A673 (cell line): ENCODE measurements at regions not wholly inside any gene's neighbourhood (a gene's known extent, or its start where the extent isn't known, plus 50 kb on each side); places are given as distances from the start of the nearest gene placed in this dataset.

Experiments
- BruUV-seq: library from RNA; stranded (reverse); fragments of 400-500 nt; replicated peaks from 2 replicates; lab custom pipeline; 2021; lab: Mats Ljungman, UMichigan
- CTCF ChIA-PET: fragments of 300-600 bp; sonication (Branson Sonifier 250); formaldehyde crosslinking; loops from one replicate; lab custom pipeline; 2022; ENCODE audit warnings: antibody characterized with exemption; lab: Charles Lee
- POLR2A ChIA-PET: fragments of 300-600 bp; sonication (Branson Sonifier 250); formaldehyde crosslinking; loops from one replicate; lab custom pipeline; 2022; ENCODE audit warnings: antibody characterized with exemption; ENCODE audit not compliant: low non-redundant PET; lab: Charles Lee
- DNase-seq: peaks from one replicate; pipeline ENCODE4 v3.0.0-alpha.2; 2015; ENCODE audit warnings: low spot score
- H3K27ac ChIP-seq: fragments of 200-600 bp; sonication (generic); 2 replicates; pipeline ENCODE4 v1.5.1; 2016; ENCODE audit warnings: mixed run types, low read depth, mild to moderate bottlenecking, mixed read lengths, antibody characterized with exemption, low read length; ENCODE audit not compliant: poor library complexity, severe bottlenecking
- H3K27me3 ChIP-seq: fragments of 200-600 bp; sonication (generic); replicated peaks from 2 replicates; pipeline ENCODE4 v1.6.1; 2017; ENCODE audit warnings: mixed run types, low read depth, mild to moderate bottlenecking, mixed read lengths, antibody characterized with exemption, low read length; ENCODE audit not compliant: insufficient read depth, poor library complexity
- H3K36me3 ChIP-seq: fragments of 200-600 bp; sonication (generic); 2 replicates; pipeline ENCODE4 v1.6.1; 2016; ENCODE audit warnings: mixed run types, mild to moderate bottlenecking, mixed read lengths, antibody characterized with exemption, low read length; ENCODE audit not compliant: insufficient read depth, poor library complexity, severe bottlenecking
- H3K4me1 ChIP-seq: fragments of 200-600 bp; sonication (generic); 2 replicates; pipeline ENCODE4 v1.6.1; 2017; ENCODE audit warnings: mixed run types, mild to moderate bottlenecking, mixed read lengths, antibody characterized with exemption, low read length; ENCODE audit not compliant: insufficient read depth, poor library complexity, severe bottlenecking
- H3K4me3 ChIP-seq: fragments of 200-600 bp; sonication (generic); 2 replicates; pipeline ENCODE4 v1.5.1; 2016; ENCODE audit warnings: low read depth, mixed run types, mild to moderate bottlenecking, mixed read lengths, low read length; ENCODE audit not compliant: poor library complexity, severe bottlenecking
- H3K9me3 ChIP-seq: fragments of 200-600 bp; sonication (generic); 2 replicates; pipeline ENCODE4 v1.6.1; 2016; ENCODE audit warnings: mixed run types, low read depth, mild to moderate bottlenecking, mixed read lengths, antibody characterized with exemption, low read length; ENCODE audit not compliant: poor library complexity, severe bottlenecking
- CTCF ChIP-seq: fragments of 300-800, 200-600 bp; sonication (generic); conservative IDR thresholded peaks from 2 replicates; pipeline ENCODE4 v1.5.1; 2017; ENCODE audit warnings: low read depth, mild to moderate bottlenecking, antibody characterized with exemption, low read length, moderate library complexity, mixed read lengths
- EZH2 ChIP-seq: fragments of 200-600 bp; sonication (generic); IDR thresholded peaks from 2 replicates; pipeline ENCODE4 v1.6.1; 2017; ENCODE audit warnings: borderline replicate concordance, low read depth, mild to moderate bottlenecking, mixed read lengths, antibody characterized with exemption, low read length; ENCODE audit not compliant: poor library complexity, severe bottlenecking
- intact Hi-C: fragments of 100-400 bp; cut with micrococcal nuclease; formaldehyde crosslinking; loops from one replicate; pipeline ENCODE4 v1.10.0; 2022; ENCODE audit not compliant: unreplicated experiment

GRCh38 chr9:110008663-110009062, 199.3 kb downstream of the C9orf152 start:
- Histone ChIP-seq H3K36me3 (no peaks in the 10 kb centered on the region), H3K4me3 (no peak overlapping the region), H3K27me3 (no peaks in the 10 kb centered on the region), H3K4me1 (no peaks in the 10 kb centered on the region), H3K27ac (no peak overlapping the region), H3K9me3 (no peaks in the 10 kb centered on the region)
- intact Hi-C loops, result no loop called here
- POLR2A ChIA-PET, result no interaction called here
- BruUV-seq, result no TSS peak
- TF ChIP-seq CTCF, result no peak
- TF ChIP-seq EZH2, result no peak
- CTCF ChIA-PET, result no interaction called here
- no peak for DNase-seq

- H3K4me1 ChIP-seq, result no peaks in the 10 kb centered on the region
- no peak overlapping the region for H3K4me3 ChIP-seq
- no peaks in the 10 kb centered on the region for H3K36me3 ChIP-seq
- POLR2A ChIA-PET, result no interaction called here
- no peak for DNase-seq
- H3K9me3 ChIP-seq, result no peaks in the 10 kb centered on the region
- H3K27ac ChIP-seq, result no peak overlapping the region
- CTCF ChIA-PET, result no interaction called here
- no peaks in the 10 kb centered on the region for H3K27me3 ChIP-seq
- TF ChIP-seq EZH2 (no peak), CTCF (no peak)
- intact Hi-C loops, result no loop called here
- no TSS peak for BruUV-seq
Measured at GRCh38 chr9:110011628-110012320, 196.2 kb downstream of the C9orf152 start.

GRCh38 chr9:110013064-110013463, 194.9 kb downstream of the C9orf152 start:
- Histone ChIP-seq H3K9me3 (no peaks in the 10 kb centered on the region), H3K27me3 (no peaks in the 10 kb centered on the region), H3K4me3 (no peak overlapping the region), H3K36me3 (no peaks in the 10 kb centered on the region), H3K27ac (no peak overlapping the region), H3K4me1 (no peaks in the 10 kb centered on the region)
- POLR2A ChIA-PET, result no interaction called here
- no peak for TF ChIP-seq EZH2
- no peak for TF ChIP-seq CTCF
- intact Hi-C loops, result no loop called here
- CTCF ChIA-PET, result no interaction called here
- no TSS peak for BruUV-seq
- no peak for DNase-seq
